SJSA1 (cell line): ENCODE measurements at regions not wholly inside any gene's neighbourhood (a gene's known extent, or its start where the extent isn't known, plus 50 kb on each side); places are given as distances from the start of the nearest gene placed in this dataset.

Experiments used
- DNase-seq, 2 experiments: peaks; one replicate each; pipeline ENCODE4 v3.0.0-alpha.2; 2015 to 2020; ENCODE audit warnings: low spot score in 2 of 2, low read depth in 1 of 2
- H3K27ac ChIP-seq: fragments of 250-450 bp; sonication (Bioruptor Pico); 2 replicates; pipeline ENCODE4 v1.5.1; 2020; ENCODE audit warnings: mild to moderate bottlenecking, moderate library complexity
- H3K27me3 ChIP-seq: fragments of 250-450 bp; sonication (Bioruptor Pico); replicated peaks from 2 replicates; pipeline ENCODE4 v1.5.1; 2020; ENCODE audit warnings: mild to moderate bottlenecking, moderate library complexity
- H3K36me3 ChIP-seq: fragments of 250-450 bp; sonication (Bioruptor Pico); 2 replicates; pipeline ENCODE4 v1.5.1; 2020; ENCODE audit warnings: mild to moderate bottlenecking
- H3K4me1 ChIP-seq: fragments of 250-450 bp; sonication (Bioruptor Pico); replicated peaks from 2 replicates; pipeline ENCODE4 v1.6.1; 2021; ENCODE audit warnings: mild to moderate bottlenecking
- H3K4me3 ChIP-seq: fragments of 250-450 bp; sonication (Bioruptor Pico); 2 replicates; pipeline ENCODE4 v1.5.1; 2020; ENCODE audit warnings: mild to moderate bottlenecking
- H3K9me3 ChIP-seq: fragments of 250-450 bp; sonication (Bioruptor Pico); replicated peaks from 2 replicates; pipeline ENCODE4 v1.5.1; 2020; ENCODE audit warnings: mild to moderate bottlenecking

GRCh38 chr2:59440491-59440890, 1113.0 kb downstream of the BCL11A start:
- Histone ChIP-seq H3K27ac (no peak overlapping the region), H3K4me3 (no peak overlapping the region), H3K27me3 (no peaks in the 10 kb centered on the region), H3K9me3 (no peaks in the 10 kb centered on the region), H3K4me1 (no peaks in the 10 kb centered on the region), H3K36me3 (no peaks in the 10 kb centered on the region)
- no peak for DNase-seq

GRCh38 chr2:59435635-59436034, 1117.8 kb downstream of the BCL11A start:
- no peaks in the 10 kb centered on the region for H3K27me3 ChIP-seq
- H3K9me3 ChIP-seq: peaks cover 3% of the 10 kb centered on the region; the same call in 1 of the 2 replicates
- H3K4me1 ChIP-seq: no peaks in the 10 kb centered on the region

GRCh38 chr2:59428940-59429339, 1124.5 kb downstream of the BCL11A start:
- peaks cover 3% of the 10 kb centered on the region; the same call in 1 of the 2 replicates for H3K9me3 ChIP-seq
- H3K27me3 ChIP-seq: no peaks in the 10 kb centered on the region
- H3K27ac ChIP-seq: no peak overlapping the region
- DNase-seq: no peak
- H3K36me3 ChIP-seq: no peaks in the 10 kb centered on the region
- H3K4me1 ChIP-seq: no peaks in the 10 kb centered on the region
- no peak overlapping the region for H3K4me3 ChIP-seq

More at GRCh38 chr2:59435635-59436034, 1117.8 kb downstream of the BCL11A start:
- Histone ChIP-seq H3K4me3 (no peak overlapping the region), H3K27ac (no peak overlapping the region), H3K36me3 (no peaks in the 10 kb centered on the region)
- no peak for DNase-seq

- no peaks in the 10 kb centered on the region for H3K27me3 ChIP-seq
- H3K36me3 ChIP-seq: no peaks in the 10 kb centered on the region
- H3K27ac ChIP-seq: no peak overlapping the region
- no peaks in the 10 kb centered on the region for H3K4me1 ChIP-seq
- no peak overlapping the region for H3K4me3 ChIP-seq
- H3K9me3 ChIP-seq: no peaks in the 10 kb centered on the region
- DNase-seq: no peak
Measured at GRCh38 chr2:59427980-59428379, 1125.5 kb downstream of the BCL11A start.

GRCh38 chr2:59425247-59425646, 1128.2 kb downstream of the BCL11A start:
- no peak for DNase-seq
- H3K27ac ChIP-seq: no peak overlapping the region
- no peak overlapping the region for H3K4me3 ChIP-seq
- H3K4me1 ChIP-seq: no peaks in the 10 kb centered on the region
- no peaks in the 10 kb centered on the region for H3K27me3 ChIP-seq
- H3K36me3 ChIP-seq: no peaks in the 10 kb centered on the region
- no peaks in the 10 kb centered on the region for H3K9me3 ChIP-seq

- no peaks in the 10 kb centered on the region for H3K9me3 ChIP-seq
- H3K36me3 ChIP-seq: no peaks in the 10 kb centered on the region
- H3K4me3 ChIP-seq: no peak overlapping the region
- H3K27ac ChIP-seq: no peak overlapping the region
- H3K27me3 ChIP-seq: no peaks in the 10 kb centered on the region
- no peak for DNase-seq
- H3K4me1 ChIP-seq: no peaks in the 10 kb centered on the region
Measured at GRCh38 chr2:59413751-59414570, 1139.5 kb downstream of the BCL11A start.

- no peak overlapping the region for H3K27ac ChIP-seq
- H3K27me3 ChIP-seq: no peaks in the 10 kb centered on the region
- no peak overlapping the region for H3K4me3 ChIP-seq
- no peak for DNase-seq
- H3K36me3 ChIP-seq: no peaks in the 10 kb centered on the region
- H3K4me1 ChIP-seq: no peaks in the 10 kb centered on the region
- no peaks in the 10 kb centered on the region for H3K9me3 ChIP-seq
Measured at GRCh38 chr2:59399126-59399525, 1154.3 kb downstream of the BCL11A start.

- H3K27me3 ChIP-seq: no peaks in the 10 kb centered on the region
- H3K9me3 ChIP-seq: no peaks in the 10 kb centered on the region
- DNase-seq: no peak
- no peaks in the 10 kb centered on the region for H3K36me3 ChIP-seq
- H3K4me3 ChIP-seq: no peak overlapping the region
- no peaks in the 10 kb centered on the region for H3K4me1 ChIP-seq
- H3K27ac ChIP-seq: no peak overlapping the region
Measured at GRCh38 chr2:59398081-59398480, 1155.4 kb downstream of the BCL11A start.

GRCh38 chr2:59395119-59395518, 1154.0 kb upstream of the FANCL start:
- DNase-seq: no peak
- Histone ChIP-seq H3K36me3 (no peaks in the 10 kb centered on the region), H3K9me3 (no peaks in the 10 kb centered on the region), H3K4me3 (no peak overlapping the region), H3K4me1 (no peaks in the 10 kb centered on the region), H3K27ac (no peak overlapping the region), H3K27me3 (no peaks in the 10 kb centered on the region)

- no peak overlapping the region for H3K4me3 ChIP-seq
Measured at GRCh38 chr2:59391896-59392295, 1150.8 kb upstream of the FANCL start.

GRCh38 chr2:59390581-59390980, 1149.5 kb upstream of the FANCL start:
- Histone ChIP-seq H3K4me3 (no peak overlapping the region), H3K9me3 (no peaks in the 10 kb centered on the region), H3K27me3 (no peaks in the 10 kb centered on the region), H3K4me1 (no peaks in the 10 kb centered on the region), H3K27ac (no peak overlapping the region), H3K36me3 (no peaks in the 10 kb centered on the region)
- no peak for DNase-seq

More at GRCh38 chr2:59391896-59392295, 1150.8 kb upstream of the FANCL start:
- Histone ChIP-seq H3K9me3 (no peaks in the 10 kb centered on the region), H3K36me3 (no peaks in the 10 kb centered on the region), H3K4me1 (no peaks in the 10 kb centered on the region), H3K27ac (no peak overlapping the region), H3K27me3 (no peaks in the 10 kb centered on the region)
- DNase-seq: no peak

- H3K36me3 ChIP-seq: no peaks in the 10 kb centered on the region
- no peaks in the 10 kb centered on the region for H3K4me1 ChIP-seq
- H3K27ac ChIP-seq: no peak overlapping the region
- H3K27me3 ChIP-seq: no peaks in the 10 kb centered on the region
- no peak overlapping the region for H3K4me3 ChIP-seq
- DNase-seq: no peak
- no peaks in the 10 kb centered on the region for H3K9me3 ChIP-seq
Measured at GRCh38 chr2:59389240-59389639, 1148.1 kb upstream of the FANCL start.

GRCh38 chr2:59385971-59386370, 1144.8 kb upstream of the FANCL start:
- no peak for DNase-seq
- Histone ChIP-seq H3K27ac (no peak overlapping the region), H3K27me3 (no peaks in the 10 kb centered on the region), H3K36me3 (no peaks in the 10 kb centered on the region), H3K4me3 (no peak overlapping the region), H3K4me1 (no peaks in the 10 kb centered on the region), H3K9me3 (no peaks in the 10 kb centered on the region)

- Histone ChIP-seq H3K9me3 (no peaks in the 10 kb centered on the region), H3K27me3 (no peaks in the 10 kb centered on the region), H3K4me1 (no peaks in the 10 kb centered on the region), H3K27ac (no peak overlapping the region), H3K4me3 (no peak overlapping the region), H3K36me3 (no peaks in the 10 kb centered on the region)
- no peak for DNase-seq
Measured at GRCh38 chr2:59383473-59383872, 1142.3 kb upstream of the FANCL start.

GRCh38 chr2:59378127-59378526, 1137.0 kb upstream of the FANCL start:
- H3K27me3 ChIP-seq: no peaks in the 10 kb centered on the region
- H3K4me3 ChIP-seq: no peak overlapping the region
- H3K36me3 ChIP-seq: no peaks in the 10 kb centered on the region
- H3K9me3 ChIP-seq: no peaks in the 10 kb centered on the region
- no peak overlapping the region for H3K27ac ChIP-seq
- no peak for DNase-seq
- no peaks in the 10 kb centered on the region for H3K4me1 ChIP-seq
